H9 (cell line): ENCODE measurements at regions not wholly inside any gene's neighbourhood (a gene's known extent, or its start where the extent isn't known, plus 50 kb on each side); places are given as distances from the start of the nearest gene placed in this dataset.

ENCODE experiments used
- DNase-seq: peaks from one replicate; pipeline ENCODE4 v3.0.0-alpha.2; 2017
- H2AFZ ChIP-seq: one replicate; pipeline ENCODE4 v1.6.1; 2013; ENCODE audit warnings: mild to moderate bottlenecking, low read length, control low read depth, moderate library complexity
- H2AK5ac ChIP-seq: 2 replicates; pipeline ENCODE4 v1.6.1; 2013; ENCODE audit warnings: low read length, control low read depth, mixed read lengths; ENCODE audit not compliant: insufficient read length
- H2BK120ac ChIP-seq: one replicate; pipeline ENCODE4 v1.6.1; 2013; ENCODE audit warnings: low read depth, mild to moderate bottlenecking, low read length, control low read depth, inconsistent platforms; ENCODE audit not compliant: poor library complexity, severe bottlenecking
- H2BK12ac ChIP-seq: 2 replicates; pipeline ENCODE4 v1.6.1; 2013; ENCODE audit warnings: low read length, control low read depth, mixed read lengths, low read depth; ENCODE audit not compliant: insufficient read length
- H2BK15ac ChIP-seq: 2 replicates; pipeline ENCODE4 v1.6.1; 2013; ENCODE audit warnings: low read depth, low read length, control low read depth
- H2BK20ac ChIP-seq: one replicate; pipeline ENCODE4 v1.6.1; 2013; ENCODE audit warnings: low read depth, mild to moderate bottlenecking, low read length, control low read depth, inconsistent platforms; ENCODE audit not compliant: poor library complexity, severe bottlenecking
- H2BK5ac ChIP-seq: 2 replicates; pipeline ENCODE4 v1.6.1; 2013; ENCODE audit warnings: low read length, control low read depth, mixed read lengths; ENCODE audit not compliant: insufficient read length
- H3K14ac ChIP-seq: 2 replicates; pipeline ENCODE4 v1.6.1; 2013; ENCODE audit warnings: low read length, control low read depth; ENCODE audit not compliant: insufficient read depth
- H3K18ac ChIP-seq: 2 replicates; pipeline ENCODE4 v1.6.1; 2013; ENCODE audit warnings: low read depth, mild to moderate bottlenecking, mixed read lengths, low read length, control low read depth; ENCODE audit not compliant: insufficient read length
- H3K23ac ChIP-seq: 2 replicates; pipeline ENCODE4 v1.6.1; 2013; ENCODE audit warnings: low read length, control low read depth, mixed read lengths, low read depth; ENCODE audit not compliant: insufficient read length
- H3K23me2 ChIP-seq: 2 replicates; pipeline ENCODE4 v1.6.1; 2013; ENCODE audit warnings: low read depth, mild to moderate bottlenecking, mixed read lengths, low read length, control low read depth; ENCODE audit not compliant: insufficient read length, poor library complexity, severe bottlenecking
- H3K27ac ChIP-seq: 2 replicates; pipeline ENCODE4 v1.5.1; 2013; ENCODE audit warnings: low read length, control low read depth, mixed read lengths, low read depth; ENCODE audit not compliant: insufficient read length
- H3K27me3 ChIP-seq: 2 replicates; pipeline ENCODE4 v1.6.1; 2013; ENCODE audit warnings: low read length, control low read depth, inconsistent platforms; ENCODE audit not compliant: insufficient read depth
- H3K4ac ChIP-seq: 2 replicates; pipeline ENCODE4 v1.6.1; 2013; ENCODE audit warnings: low read depth, mild to moderate bottlenecking, control low read depth, inconsistent platforms, low read length, moderate library complexity
- H3K4me1 ChIP-seq: 2 replicates; pipeline ENCODE4 v1.6.1; 2013; ENCODE audit warnings: low read length, control low read depth, inconsistent platforms; ENCODE audit not compliant: insufficient read depth
- H3K4me2 ChIP-seq: 2 replicates; pipeline ENCODE4 v1.6.1; 2013; ENCODE audit warnings: low read length, control low read depth, mixed read lengths; ENCODE audit not compliant: insufficient read length, insufficient read depth
- H3K56ac ChIP-seq: 2 replicates; pipeline ENCODE4 v1.6.1; 2013; ENCODE audit warnings: low read depth, mild to moderate bottlenecking, mixed read lengths, low read length, control low read depth; ENCODE audit not compliant: insufficient read length
- H3K79me1 ChIP-seq: 2 replicates; pipeline ENCODE4 v1.6.1; 2013; ENCODE audit warnings: low read depth, mild to moderate bottlenecking, moderate library complexity, low read length, control low read depth, inconsistent platforms; ENCODE audit not compliant: insufficient read depth, poor library complexity, severe bottlenecking
- H3K79me2 ChIP-seq: 2 replicates; pipeline ENCODE4 v1.6.1; 2013; ENCODE audit warnings: low read length, control low read depth, inconsistent platforms; ENCODE audit not compliant: insufficient read depth
- H3K9ac ChIP-seq: 2 replicates; pipeline ENCODE4 v1.6.1; 2013; ENCODE audit warnings: low read length, control low read depth, mixed read lengths; ENCODE audit not compliant: insufficient read length; ENCODE audit errors: extremely low read depth
- H3K9me3 ChIP-seq: one replicate; pipeline ENCODE4 v1.6.1; 2013; ENCODE audit warnings: low read depth, low read length, inconsistent platforms; ENCODE audit not compliant: control insufficient read depth
- H3T11ph ChIP-seq: one replicate; pipeline ENCODE4 v1.6.1; 2013; ENCODE audit warnings: mild to moderate bottlenecking, low read length, control low read depth, inconsistent platforms
- H4K20me1 ChIP-seq: one replicate; pipeline ENCODE4 v1.6.1; 2013; ENCODE audit not compliant: control insufficient read depth, insufficient read length, insufficient read depth
- H4K5ac ChIP-seq: 2 replicates; pipeline ENCODE4 v1.6.1; 2013; ENCODE audit warnings: low read depth, mild to moderate bottlenecking, mixed read lengths, low read length, control low read depth; ENCODE audit not compliant: insufficient read length
- H4K8ac ChIP-seq: replicated peaks from 2 replicates; pipeline ENCODE4 v1.6.1; 2013; ENCODE audit warnings: low read length, control low read depth, mixed read lengths, low read depth; ENCODE audit not compliant: insufficient read length
- H4K91ac ChIP-seq: 2 replicates; pipeline ENCODE4 v1.6.1; 2013; ENCODE audit warnings: low read depth, mild to moderate bottlenecking, moderate library complexity, mixed read lengths, low read length, control low read depth; ENCODE audit not compliant: insufficient read length
- H3K27ac Mint-ChIP-seq, 3 experiments: 2 replicates in 2 of 3; 3 replicates in 1 of 3; pipeline ENCODE4 v1.8.0; 2020 to 2021; ENCODE audit warnings: mixed read lengths in 3 of 3, mild to moderate bottlenecking in 1 of 3, moderate library complexity in 1 of 3
- H3K27me3 Mint-ChIP-seq: 2 replicates; pipeline ENCODE4 v1.8.0; 2021; ENCODE audit warnings: low read depth, mild to moderate bottlenecking, moderate library complexity, mixed read lengths
- H3K36me3 Mint-ChIP-seq, 3 experiments: 2 replicates in 2 of 3; 3 replicates in 1 of 3; pipeline ENCODE4 v1.8.0; 2020 to 2021; ENCODE audit warnings: low read depth in 3 of 3, mixed read lengths in 3 of 3; ENCODE audit not compliant: insufficient read depth in 1 of 3
- H3K4me1 Mint-ChIP-seq, 2 experiments: 2 replicates each; pipeline ENCODE4 v1.8.0; 2020; ENCODE audit warnings: mixed read lengths in 2 of 2
- H3K4me3 Mint-ChIP-seq, 2 experiments: 2 replicates in 1 of 2; 3 replicates in 1 of 2; pipeline ENCODE4 v1.8.0; 2020 to 2021; ENCODE audit warnings: mild to moderate bottlenecking in 2 of 2, mixed read lengths in 2 of 2, moderate library complexity in 1 of 2
- H3K9me3 Mint-ChIP-seq, 2 experiments: 2 replicates in 1 of 2; 3 replicates in 1 of 2; pipeline ENCODE4 v1.8.0; 2020; ENCODE audit warnings: mild to moderate bottlenecking in 2 of 2, mixed read lengths in 2 of 2, moderate library complexity in 1 of 2
- WGBS: extraction: QIAGEN DNeasy Blood & Tissue Kit; methylation state at CpG from one replicate; pipeline ENCODE4 v1.1.7; 2013; ENCODE audit warnings: missing lambda C conversion rate, low lambda C conversion rate, mixed read lengths; ENCODE audit not compliant: insufficient read length; ENCODE audit errors: extremely low coverage; 5-methylcytosine and 5-hydroxymethylcytosine counted together
- TF ChIP-seq, protein P1 (sequence below): fragments of 200-600 bp; sonication (generic); conservative IDR thresholded peaks from 3 replicates; pipeline ENCODE4 v1.8.0; 2021; ENCODE audit warnings: antibody characterized with exemption, mild to moderate bottlenecking

DNA sequence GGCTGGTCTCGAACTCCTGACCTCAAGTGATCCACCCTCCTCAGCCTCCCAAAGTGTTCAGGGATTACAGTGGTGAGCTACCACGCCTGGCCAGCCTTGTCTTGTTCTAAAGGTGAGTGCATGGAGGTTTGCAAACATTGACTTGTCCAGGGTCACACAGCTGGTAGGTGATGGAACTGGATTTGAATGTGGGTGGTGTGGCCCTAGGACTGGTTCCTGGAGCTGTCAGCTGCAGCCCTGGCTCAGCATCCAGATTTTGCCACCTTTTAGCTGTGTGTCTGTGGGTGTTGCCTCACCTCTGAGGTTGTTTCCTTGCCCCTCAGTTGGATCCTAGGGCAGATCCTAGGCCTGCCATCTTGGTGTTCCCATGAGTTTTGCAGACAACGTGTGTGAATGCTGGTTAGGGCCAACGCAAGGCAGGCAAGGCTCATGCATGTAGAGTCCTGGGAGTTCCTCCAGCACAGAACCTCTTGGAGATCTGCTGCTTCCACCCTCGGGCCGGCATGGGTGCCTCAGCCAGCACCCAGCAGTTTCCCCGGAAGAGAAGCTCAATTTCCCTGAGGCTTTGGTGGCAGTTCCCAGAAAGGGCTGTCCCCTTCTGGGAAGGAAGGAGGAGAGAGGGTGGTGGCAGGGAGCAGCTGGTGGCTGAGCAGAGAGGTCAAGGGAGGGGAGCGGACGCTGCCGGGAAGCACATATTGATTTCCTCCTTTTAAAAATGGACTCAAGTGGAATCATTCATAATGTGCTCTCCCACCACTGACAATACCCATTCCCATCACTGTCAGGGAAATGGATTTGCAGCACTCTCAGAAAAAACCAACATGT lies 127.6 kb upstream of the HS6ST1 start:
- H2BK15ac ChIP-seq: no peak overlapping the region
- no peaks in the 10 kb centered on the region for H4K20me1 ChIP-seq
- no peak overlapping the region for H3K18ac ChIP-seq
- H2BK12ac ChIP-seq: no peak overlapping the region
- H3K9me3 ChIP-seq: no peaks in the 10 kb centered on the region
- no peaks in the 10 kb centered on the region for H3K27me3 ChIP-seq
- no peak overlapping the region for H3K27ac ChIP-seq
- H3K56ac ChIP-seq: no peak overlapping the region
- Mint-ChIP-seq H3K36me3 (no peaks in the 10 kb centered on the region), H3K9me3 (no peaks in the 10 kb centered on the region), H3K27ac (peak overlapping the region in 1 of 3 experiments; percentile 82; a peak in 2 of 7 replicates), H3K4me1 (peaks cover 23 to 24% of the 10 kb centered on the region in 2 experiments), H3K27me3 (0 out of 2 replicates have a peak, but pooled peaks cover 1% of the 10 kb centered on the region), H3K4me3 (no peak overlapping the region; a peak in 1 of 5 replicates)
- no peak overlapping the region for H3K4ac ChIP-seq
- no peak overlapping the region for H2AK5ac ChIP-seq
- TF ChIP-seq, protein P1, sequence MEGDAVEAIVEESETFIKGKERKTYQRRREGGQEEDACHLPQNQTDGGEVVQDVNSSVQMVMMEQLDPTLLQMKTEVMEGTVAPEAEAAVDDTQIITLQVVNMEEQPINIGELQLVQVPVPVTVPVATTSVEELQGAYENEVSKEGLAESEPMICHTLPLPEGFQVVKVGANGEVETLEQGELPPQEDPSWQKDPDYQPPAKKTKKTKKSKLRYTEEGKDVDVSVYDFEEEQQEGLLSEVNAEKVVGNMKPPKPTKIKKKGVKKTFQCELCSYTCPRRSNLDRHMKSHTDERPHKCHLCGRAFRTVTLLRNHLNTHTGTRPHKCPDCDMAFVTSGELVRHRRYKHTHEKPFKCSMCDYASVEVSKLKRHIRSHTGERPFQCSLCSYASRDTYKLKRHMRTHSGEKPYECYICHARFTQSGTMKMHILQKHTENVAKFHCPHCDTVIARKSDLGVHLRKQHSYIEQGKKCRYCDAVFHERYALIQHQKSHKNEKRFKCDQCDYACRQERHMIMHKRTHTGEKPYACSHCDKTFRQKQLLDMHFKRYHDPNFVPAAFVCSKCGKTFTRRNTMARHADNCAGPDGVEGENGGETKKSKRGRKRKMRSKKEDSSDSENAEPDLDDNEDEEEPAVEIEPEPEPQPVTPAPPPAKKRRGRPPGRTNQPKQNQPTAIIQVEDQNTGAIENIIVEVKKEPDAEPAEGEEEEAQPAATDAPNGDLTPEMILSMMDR: no peak
- H4K91ac ChIP-seq: no peak overlapping the region
- no CpG with 5 or more reads among the region's 10 CpGs for WGBS
- peak; percentile 15 for DNase-seq
- no peak overlapping the region for H3T11ph ChIP-seq
- no peaks in the 10 kb centered on the region for H3K23me2 ChIP-seq
- no peak overlapping the region for H4K5ac ChIP-seq
- H3K79me1 ChIP-seq: no peaks in the 10 kb centered on the region
- no peak overlapping the region for H4K8ac ChIP-seq
- H2AFZ ChIP-seq: no peak overlapping the region
- no peak overlapping the region for H3K23ac ChIP-seq
- H2BK120ac ChIP-seq: no peak overlapping the region
- H3K14ac ChIP-seq: no peak overlapping the region
- H2BK5ac ChIP-seq: no peak overlapping the region
- H3K9ac ChIP-seq: no peak overlapping the region
- H3K79me2 ChIP-seq: no peaks in the 10 kb centered on the region
- no peak overlapping the region for H3K4me2 ChIP-seq
- H3K4me1 ChIP-seq: peaks cover 3% of the 10 kb centered on the region; the same call in 1 of the 2 replicates
- no peak overlapping the region for H2BK20ac ChIP-seq
